A673 (cell line): ENCODE measurements at regions not wholly inside any gene's neighbourhood (a gene's known extent, or its start where the extent isn't known, plus 50 kb on each side); places are given as distances from the start of the nearest gene placed in this dataset.

ENCODE experiments used
- CTCF ChIP-seq: fragments of 300-800, 200-600 bp; sonication (generic); conservative IDR thresholded peaks from 2 replicates; pipeline ENCODE4 v1.5.1; 2017; ENCODE audit warnings: low read depth, mild to moderate bottlenecking, antibody characterized with exemption, low read length, moderate library complexity, mixed read lengths
- EZH2 ChIP-seq: fragments of 200-600 bp; sonication (generic); IDR thresholded peaks from 2 replicates; pipeline ENCODE4 v1.6.1; 2017; ENCODE audit warnings: borderline replicate concordance, low read depth, mild to moderate bottlenecking, mixed read lengths, antibody characterized with exemption, low read length; ENCODE audit not compliant: poor library complexity, severe bottlenecking

GRCh38 chr2:164438490-164439205 is 182.6 kb downstream of the GRB14 start:
- no peak for TF ChIP-seq CTCF
- no peak for TF ChIP-seq EZH2
